Stimulated activated CD8-positive, alpha-beta memory T cell treated with anti-CD3 and anti-CD28 coated beads, Interleukin-7, amount 100 ng/mL, for 4 hours (primary cell): ENCODE measurements at regions not wholly inside any gene's neighbourhood (a gene's known extent, or its start where the extent isn't known, plus 50 kb on each side); places are given as distances from the start of the nearest gene placed in this dataset.
"Not testable (repeated sequence)": the region's sequence is repeated elsewhere in the genome, so short reads cannot be mapped to it uniquely, and the experiment has no call there.

Experiments used
- DNase-seq, 2 donors: peaks; one replicate each; pipeline ENCODE4 v3.0.0-alpha.2; 2020; ENCODE audit warnings: low read depth in 2 of 2

GRCh38 chr5:168110870-168111832, 180.3 kb upstream of the WWC1 start:
- DNase-seq = no peak

GRCh38 chr5:168114444-168115017, 176.9 kb upstream of the WWC1 start:
- DNase-seq = no peak

GRCh38 chr5:168117469-168117868, 174.0 kb upstream of the WWC1 start:
- DNase-seq = no peak

- DNase-seq = no peak
These were observed 173.3 kb upstream of the WWC1 start for GRCh38 chr5:168118042-168118668.

GRCh38 chr5:168120401-168121137, 170.9 kb upstream of the WWC1 start:
- DNase-seq = no peak

- no peak for DNase-seq
These were observed 170.3 kb upstream of the WWC1 start for GRCh38 chr5:168121138-168121494.

GRCh38 chr5:168123631-168124528, 167.6 kb upstream of the WWC1 start:
- no peak for DNase-seq

GRCh38 chr5:168125445-168126199, 165.8 kb upstream of the WWC1 start:
- DNase-seq = no peak

- DNase-seq = no peak
These were observed 164.8 kb upstream of the WWC1 start for GRCh38 chr5:168126606-168127005.

GRCh38 chr5:168128111-168128510, 163.3 kb upstream of the WWC1 start:
- no peak for DNase-seq

- no peak for DNase-seq
These were observed 162.9 kb upstream of the WWC1 start for GRCh38 chr5:168128557-168128956.

GRCh38 chr5:168131519-168131918, 159.9 kb upstream of the WWC1 start:
- no peak for DNase-seq

- DNase-seq = no peak
These were observed 159.2 kb upstream of the WWC1 start for GRCh38 chr5:168132241-168132641.

- DNase-seq = no peak
These were observed 155.5 kb upstream of the WWC1 start for GRCh38 chr5:168135897-168136296.

GRCh38 chr5:168136340-168136739, 155.1 kb upstream of the WWC1 start:
- DNase-seq = no peak

GRCh38 chr5:168137265-168137664, 154.2 kb upstream of the WWC1 start:
- no peak for DNase-seq

- no peak for DNase-seq
These were observed 151.2 kb upstream of the WWC1 start for GRCh38 chr5:168140241-168140640.

GRCh38 chr5:168142402-168142801, 149.0 kb upstream of the WWC1 start:
- DNase-seq = no peak

- DNase-seq = not testable (repeated sequence)
These were observed 147.9 kb upstream of the WWC1 start for GRCh38 chr5:168143521-168143920.

- no peak for DNase-seq
These were observed 144.3 kb upstream of the WWC1 start for GRCh38 chr5:168147106-168147505.
